ENCODE measurements at regions not wholly inside any gene's neighbourhood (a gene's known extent, or its start where the extent isn't known, plus 50 kb on each side); places are given as distances from the start of the nearest gene placed in this dataset.

DNA sequence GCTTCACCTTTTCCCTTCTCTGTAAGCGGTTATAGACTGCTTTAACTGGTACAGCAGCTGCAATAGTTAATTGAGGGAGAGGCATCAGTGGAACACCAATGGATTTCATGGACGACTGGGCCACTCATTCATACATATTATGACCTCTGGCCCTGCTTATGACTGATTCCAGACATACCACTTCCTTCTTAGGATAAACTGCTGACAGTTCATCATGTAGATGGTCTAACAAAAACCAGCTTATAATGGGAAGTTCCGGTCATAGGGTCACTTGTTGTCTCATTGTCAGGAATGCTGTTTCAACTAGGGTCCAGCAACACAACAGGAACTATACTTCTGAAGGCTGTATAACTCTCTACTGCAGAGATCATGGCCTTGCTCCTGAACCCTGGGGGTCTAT lies 265.2 kb upstream of the RASA1 start:
- POLR2A ChIA-PET (ENCODE audit: unreplicated experiment) = no interaction called here
- peaks cover 2% of the 10 kb centered on the region for H3K27me3 ChIP-seq (ENCODE audit: control insufficient read depth, insufficient read depth, low read length)

More for the DNA sequence above, 265.2 kb upstream of the RASA1 start:
- Histone ChIP-seq H2AFZ (replicated peaks; ENCODE audit: low read length, poor library complexity) (no peak overlapping the region), H4K5ac (ENCODE audit: low read depth, low read length) (no peak overlapping the region), H2BK120ac (ENCODE audit: low read depth, low read length) (no peak overlapping the region), H3K56ac (ENCODE audit: extremely low read depth, insufficient read depth, low read length) (no peak overlapping the region), H3K14ac (replicated peaks; ENCODE audit: low read depth, low read length) (no peak overlapping the region), H3K9me1 (ENCODE audit: insufficient read depth, low read length) (no peaks in the 10 kb centered on the region), H4K91ac (ENCODE audit: insufficient read depth, low read depth, low read length) (no peak overlapping the region), H2AK9ac (replicated peaks; ENCODE audit: low read depth, low read length, poor library complexity) (no peak overlapping the region), H2BK20ac (ENCODE audit: low read depth, low read length) (no peak overlapping the region), H4K20me1 (ENCODE audit: insufficient read depth, low read length) (no peaks in the 10 kb centered on the region), H2BK5ac (ENCODE audit: low read depth, low read length, poor library complexity, severe bottlenecking) (no peak overlapping the region), H3K36me3 (ENCODE audit: control insufficient read depth, insufficient read depth, low read length) (no peaks in the 10 kb centered on the region), H3K9me3 (ENCODE audit: control insufficient read depth, insufficient read depth, low read length) (no peaks in the 10 kb centered on the region), H3K9ac (ENCODE audit: low read depth, low read length) (no peak overlapping the region), H3K23ac (ENCODE audit: low read depth, low read length) (no peak overlapping the region), H2BK15ac (ENCODE audit: low read depth, low read length) (no peak overlapping the region), H3K18ac (ENCODE audit: low read depth, low read length) (no peak overlapping the region), H2AK5ac (ENCODE audit: low read depth, low read length) (no peak overlapping the region), H3K4ac (ENCODE audit: low read depth, low read length) (no peak overlapping the region), H4K8ac (ENCODE audit: low read depth in 2 of 2, low read length in 2 of 2) (no peak overlapping the region), H3K4me1 (ENCODE audit: control insufficient read depth, insufficient read depth, low read length) (no peaks in the 10 kb centered on the region), H3K4me3 (ENCODE audit: insufficient read depth, low read depth, low read length) (no peak overlapping the region), H3K4me2 (ENCODE audit: low read depth, low read length) (no peak overlapping the region), H3K79me1 (ENCODE audit: low read depth in 1 of 2, low read length in 2 of 2) (no peaks in the 10 kb centered on the region), H3K27ac (ENCODE audit: insufficient read depth, low read length) (no peak overlapping the region)
- in situ Hi-C loops (cut with MboI; ENCODE audit: low sequenced_read_pairs) = no loop called here
- intact Hi-C loops (cut with micrococcal nuclease) = no loop called here
- no CpG with 5 or more reads among the region's 3 CpGs for WGBS, 2 experiments (ENCODE audit: extremely low coverage in 2 of 2, insufficient read length in 1 of 2)
- CTCF ChIA-PET = interaction anchor here (0.6 kb wide), 1 partner anchor 209 kb away, joined by 3 read pairs; no protein-coding TSS in a partner anchor
- dilution Hi-C loops (cut with HindIII; ENCODE audit: low sequenced_read_pairs, unreplicated experiment) = no loop called here
- BruUV-seq (replicated peaks) = no TSS peak
- no peak for DNase-seq
- ATAC-seq (ENCODE audit: low read depth) = no peak
- TF ChIP-seq FOS (IDR thresholded peaks at IDR 0.05; ENCODE audit: low read depth, low read length) (no peak), RFX5 (IDR thresholded peaks at IDR 0.05; ENCODE audit: low read depth, low read length) (no peak), BHLHE40 (IDR thresholded peaks at IDR 0.05; ENCODE audit: low read depth, low read length) (no peak), NFE2L2 (IDR thresholded peaks at IDR 0.05; ENCODE audit: low read depth, low read length) (no peak), MAFK (IDR thresholded peaks at IDR 0.05; ENCODE audit: low read depth, low read length) (no peak), SMC3 (IDR thresholded peaks at IDR 0.05; ENCODE audit: low read depth, low read length) (no peak), CHD1 (IDR thresholded peaks at IDR 0.05; ENCODE audit: low read depth, low read length) (no peak), CEBPB (IDR thresholded peaks at IDR 0.05; ENCODE audit: low read depth, low read length) (no peak), RCOR1 (IDR thresholded peaks at IDR 0.05; ENCODE audit: insufficient replicate concordance, low read length) (no peak), POLR2A (IDR thresholded peaks at IDR 0.05; ENCODE audit: low read depth, low read length) (no peak), MXI1 (IDR thresholded peaks at IDR 0.05; ENCODE audit: borderline replicate concordance, low read depth, low read length) (no peak), MAZ (IDR thresholded peaks at IDR 0.05; ENCODE audit: borderline replicate concordance, low read depth, low read length) (no peak), RAD21 (IDR thresholded peaks at IDR 0.05; ENCODE audit: low read length) (no peak)
- TF ChIP-seq, protein P1, sequence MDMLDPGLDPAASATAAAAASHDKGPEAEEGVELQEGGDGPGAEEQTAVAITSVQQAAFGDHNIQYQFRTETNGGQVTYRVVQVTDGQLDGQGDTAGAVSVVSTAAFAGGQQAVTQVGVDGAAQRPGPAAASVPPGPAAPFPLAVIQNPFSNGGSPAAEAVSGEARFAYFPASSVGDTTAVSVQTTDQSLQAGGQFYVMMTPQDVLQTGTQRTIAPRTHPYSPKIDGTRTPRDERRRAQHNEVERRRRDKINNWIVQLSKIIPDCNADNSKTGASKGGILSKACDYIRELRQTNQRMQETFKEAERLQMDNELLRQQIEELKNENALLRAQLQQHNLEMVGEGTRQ (IDR thresholded peaks at IDR 0.05; ENCODE audit: low read depth, low read length) = no peak
- TF ChIP-seq, protein P2, sequence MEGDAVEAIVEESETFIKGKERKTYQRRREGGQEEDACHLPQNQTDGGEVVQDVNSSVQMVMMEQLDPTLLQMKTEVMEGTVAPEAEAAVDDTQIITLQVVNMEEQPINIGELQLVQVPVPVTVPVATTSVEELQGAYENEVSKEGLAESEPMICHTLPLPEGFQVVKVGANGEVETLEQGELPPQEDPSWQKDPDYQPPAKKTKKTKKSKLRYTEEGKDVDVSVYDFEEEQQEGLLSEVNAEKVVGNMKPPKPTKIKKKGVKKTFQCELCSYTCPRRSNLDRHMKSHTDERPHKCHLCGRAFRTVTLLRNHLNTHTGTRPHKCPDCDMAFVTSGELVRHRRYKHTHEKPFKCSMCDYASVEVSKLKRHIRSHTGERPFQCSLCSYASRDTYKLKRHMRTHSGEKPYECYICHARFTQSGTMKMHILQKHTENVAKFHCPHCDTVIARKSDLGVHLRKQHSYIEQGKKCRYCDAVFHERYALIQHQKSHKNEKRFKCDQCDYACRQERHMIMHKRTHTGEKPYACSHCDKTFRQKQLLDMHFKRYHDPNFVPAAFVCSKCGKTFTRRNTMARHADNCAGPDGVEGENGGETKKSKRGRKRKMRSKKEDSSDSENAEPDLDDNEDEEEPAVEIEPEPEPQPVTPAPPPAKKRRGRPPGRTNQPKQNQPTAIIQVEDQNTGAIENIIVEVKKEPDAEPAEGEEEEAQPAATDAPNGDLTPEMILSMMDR (conservative IDR thresholded peaks at IDR 0.05; ENCODE audit: low read depth, low read length) = no peak
- TF ChIP-seq, protein P3, sequence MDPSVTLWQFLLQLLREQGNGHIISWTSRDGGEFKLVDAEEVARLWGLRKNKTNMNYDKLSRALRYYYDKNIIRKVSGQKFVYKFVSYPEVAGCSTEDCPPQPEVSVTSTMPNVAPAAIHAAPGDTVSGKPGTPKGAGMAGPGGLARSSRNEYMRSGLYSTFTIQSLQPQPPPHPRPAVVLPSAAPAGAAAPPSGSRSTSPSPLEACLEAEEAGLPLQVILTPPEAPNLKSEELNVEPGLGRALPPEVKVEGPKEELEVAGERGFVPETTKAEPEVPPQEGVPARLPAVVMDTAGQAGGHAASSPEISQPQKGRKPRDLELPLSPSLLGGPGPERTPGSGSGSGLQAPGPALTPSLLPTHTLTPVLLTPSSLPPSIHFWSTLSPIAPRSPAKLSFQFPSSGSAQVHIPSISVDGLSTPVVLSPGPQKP (IDR thresholded peaks at IDR 0.05; ENCODE audit: borderline replicate concordance, low read depth, low read length) = no peak
